SKM-1 treated with dmso at 0.1 percent for 144 hours (cell line): ENCODE measurements at regions not wholly inside any gene's neighbourhood (a gene's known extent, or its start where the extent isn't known, plus 50 kb on each side); places are given as distances from the start of the nearest gene placed in this dataset.

Experiments used
- DNase-seq: peaks from one replicate; lab custom pipeline; 2025; ENCODE audit not compliant: unreplicated experiment; lab: John Stamatoyannopoulos, UW

DNA sequence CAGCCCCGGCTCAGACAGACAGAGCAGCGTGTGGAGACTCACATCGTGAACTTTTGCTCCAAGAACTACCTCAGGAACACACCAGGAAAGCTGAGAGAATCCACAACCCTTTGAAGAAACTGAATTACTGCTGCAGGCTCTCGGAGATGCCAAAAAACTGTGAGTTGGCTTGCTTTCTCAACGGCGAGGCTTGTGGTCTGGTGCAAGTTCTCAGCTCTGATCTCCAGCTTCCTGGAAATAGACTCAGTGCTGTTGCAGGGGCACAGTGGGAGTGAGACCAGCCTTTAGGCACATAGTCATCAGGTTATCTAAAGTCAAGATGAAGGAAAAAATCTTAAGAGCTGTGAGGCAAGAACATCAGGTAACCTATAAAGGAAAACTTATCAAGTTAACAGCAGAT is 273.7 kb upstream of the LRATD1 start:
- DNase-seq: no peak

DNA sequence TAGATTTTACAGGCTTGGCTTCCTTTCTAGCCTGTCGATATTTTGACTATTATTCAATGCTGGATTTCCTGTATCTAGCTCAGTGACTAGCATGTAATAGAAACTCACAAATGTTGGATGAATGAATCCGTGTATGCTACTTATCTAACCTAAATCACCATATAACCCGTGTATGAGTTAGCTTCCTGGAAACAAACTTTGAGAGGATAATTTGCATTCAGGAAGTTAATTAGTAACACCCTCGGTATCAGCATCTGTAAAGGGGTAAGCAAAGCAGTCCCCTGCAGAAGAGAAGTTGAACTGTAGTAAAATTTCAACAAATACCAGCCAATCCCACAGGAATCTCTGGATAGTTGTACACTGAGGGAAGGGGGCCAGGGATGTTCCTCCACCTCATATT is 269.4 kb upstream of the LRATD1 start:
- no peak for DNase-seq

DNA sequence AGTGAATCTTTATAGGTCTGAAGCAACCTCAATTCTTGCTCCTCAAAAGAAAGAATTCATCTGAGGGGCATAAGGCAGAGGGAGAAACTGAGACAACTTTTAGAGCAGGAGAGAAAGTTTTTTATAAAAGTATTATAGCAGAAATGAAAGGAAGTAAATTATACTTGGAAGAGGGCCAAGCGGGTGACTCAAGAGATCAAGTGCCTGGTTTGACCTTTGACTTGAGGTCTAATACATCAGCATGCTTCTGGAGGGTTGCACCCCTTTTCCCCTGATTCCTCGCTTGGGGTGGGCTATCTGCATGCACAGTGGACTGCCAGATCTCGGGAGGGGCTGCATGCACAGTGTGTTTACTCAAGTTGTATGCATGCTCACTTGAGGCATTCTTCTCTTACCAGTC is 268.5 kb upstream of the LRATD1 start:
- DNase-seq: no peak

DNA sequence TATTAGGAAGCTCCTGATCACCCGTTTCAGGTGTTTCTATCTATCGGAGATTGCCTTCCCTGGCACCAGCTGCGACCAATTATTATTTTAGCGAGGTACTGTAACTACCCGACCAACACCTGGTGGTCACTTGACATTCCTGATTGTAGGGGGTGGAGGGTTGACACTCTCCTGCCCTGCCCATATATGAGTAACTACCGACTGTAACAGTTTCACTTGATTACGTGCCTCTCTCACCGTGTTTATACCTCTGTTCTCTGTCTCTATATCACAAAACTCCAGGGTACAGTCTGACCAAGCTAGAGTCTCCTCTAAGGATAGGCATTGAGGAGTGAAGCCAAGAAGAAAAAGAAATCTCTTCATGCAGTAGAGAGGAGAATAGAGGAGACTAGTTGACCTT is 268.0 kb upstream of the LRATD1 start:
- no peak for DNase-seq

DNA sequence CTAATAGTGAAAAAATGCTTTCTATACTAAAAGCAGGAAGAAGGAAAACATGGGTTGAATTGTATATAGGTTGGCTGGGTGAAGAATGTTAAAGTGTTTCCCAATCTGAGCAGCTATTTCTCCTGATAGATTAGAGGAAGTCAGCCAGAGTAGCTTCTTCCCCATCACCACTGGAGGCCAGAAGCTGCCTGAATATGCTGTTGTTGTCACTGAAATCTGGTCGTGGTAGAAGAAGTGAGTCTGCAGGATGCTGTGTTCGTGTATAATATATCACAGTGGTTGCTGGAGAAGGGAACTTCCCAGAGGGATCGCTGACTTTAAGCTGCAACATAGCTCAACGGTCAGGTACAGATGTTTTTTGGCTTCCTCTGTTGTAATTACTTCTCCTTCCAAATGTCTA is 247.5 kb upstream of the LRATD1 start:
- DNase-seq: peak; percentile 89

DNA sequence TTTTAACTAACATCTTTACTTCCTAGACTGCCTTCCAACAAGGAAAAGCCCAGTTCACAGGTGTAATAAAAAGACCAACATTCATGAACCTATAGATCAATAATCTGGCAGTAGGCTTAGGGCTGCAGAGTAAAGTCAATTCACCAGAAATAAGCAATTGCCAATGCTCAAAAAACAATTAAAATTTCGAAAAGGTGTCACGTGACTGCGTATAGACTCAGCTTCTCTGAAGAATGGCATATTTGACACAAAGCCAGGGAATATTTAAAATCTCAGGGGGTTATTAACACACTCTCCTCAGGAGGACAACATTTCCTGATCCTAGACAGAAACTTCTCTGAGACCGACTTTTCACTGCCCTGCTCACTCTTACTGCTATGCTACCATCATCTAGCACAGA is 245.2 kb upstream of the LRATD1 start:
- no peak for DNase-seq

DNA sequence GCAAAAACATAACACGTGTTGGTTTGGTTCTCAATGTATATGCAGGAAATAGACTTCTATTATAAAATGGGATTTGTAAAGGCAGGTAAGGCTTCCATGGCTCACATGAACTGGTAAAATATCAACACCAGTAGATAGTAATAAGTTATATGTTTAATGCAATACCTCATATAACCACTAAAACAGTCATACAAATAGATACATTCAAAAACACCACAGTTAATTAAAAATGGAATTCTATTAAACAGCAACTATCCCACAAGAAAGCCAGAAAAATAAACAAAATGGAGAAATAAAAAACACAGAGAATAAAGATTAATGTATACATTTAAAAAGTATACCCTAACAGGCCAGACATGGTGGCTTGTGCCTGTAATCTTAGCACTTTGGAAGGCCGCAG is 243.8 kb upstream of the LRATD1 start:
- DNase-seq: no peak

DNA sequence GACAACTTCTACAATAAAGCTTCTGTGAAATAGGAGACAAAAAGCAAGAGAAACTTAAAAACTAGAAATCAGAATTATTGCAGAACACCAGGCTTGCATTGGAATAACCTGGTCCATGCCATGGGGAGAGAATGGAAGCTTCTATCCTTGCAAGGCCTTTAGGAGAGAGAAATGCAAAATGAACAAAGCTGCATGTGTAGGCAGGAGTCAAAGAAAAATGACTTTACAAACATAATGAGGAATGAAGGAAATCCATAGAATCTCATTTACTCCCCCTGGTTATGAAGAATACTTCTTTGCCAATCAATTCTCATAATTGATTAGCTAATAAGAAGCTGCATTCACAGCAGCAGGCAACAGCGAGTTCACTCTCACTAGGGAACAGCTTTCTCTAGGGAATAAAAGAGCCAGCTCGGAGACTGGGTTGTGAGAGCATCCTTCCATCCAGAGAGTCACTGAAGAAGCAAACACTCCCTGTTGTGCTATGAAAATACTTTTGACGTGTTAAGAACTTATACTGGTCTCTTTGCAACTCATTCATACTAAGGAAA is 235.9 kb upstream of the LRATD1 start:
- no peak for DNase-seq

DNA sequence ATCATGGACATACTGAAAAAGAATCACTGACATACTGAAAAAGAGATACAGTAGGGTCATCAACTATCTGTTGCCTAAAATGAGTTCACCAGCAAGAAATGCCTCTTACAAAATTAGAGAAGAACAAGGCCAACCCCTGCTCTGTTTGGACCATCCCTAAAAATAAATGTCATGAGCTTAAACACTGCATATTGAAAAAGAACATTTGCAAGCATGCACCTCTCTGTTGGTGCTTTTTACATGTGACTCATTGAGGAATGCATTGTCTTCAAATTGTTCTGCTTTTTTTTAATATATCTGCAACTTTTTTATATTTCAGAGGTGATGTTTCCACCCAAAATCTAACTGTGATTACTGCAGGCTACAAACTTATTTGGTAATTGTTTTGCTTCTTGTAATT is 233.9 kb upstream of the LRATD1 start:
- no peak for DNase-seq

DNA sequence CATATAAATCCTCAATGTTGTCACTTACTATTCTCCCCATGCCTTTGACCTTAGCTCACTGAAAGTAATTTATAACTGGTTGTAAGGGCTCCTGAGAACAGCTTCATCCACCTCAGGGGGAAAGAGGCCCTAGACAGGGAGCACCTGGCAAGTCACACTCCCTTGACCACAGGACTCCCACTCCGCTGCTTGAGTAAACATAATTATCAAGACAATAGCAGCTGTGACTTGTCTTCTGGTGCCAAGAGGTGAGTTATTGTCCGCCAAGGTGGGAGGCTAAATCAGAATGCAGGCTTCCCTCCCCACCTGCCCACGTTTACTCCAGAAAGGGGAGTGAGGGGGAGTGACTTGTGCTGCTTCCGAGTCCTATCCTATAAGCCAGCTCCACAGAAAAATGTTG is 230.6 kb upstream of the LRATD1 start:
- no peak for DNase-seq

DNA sequence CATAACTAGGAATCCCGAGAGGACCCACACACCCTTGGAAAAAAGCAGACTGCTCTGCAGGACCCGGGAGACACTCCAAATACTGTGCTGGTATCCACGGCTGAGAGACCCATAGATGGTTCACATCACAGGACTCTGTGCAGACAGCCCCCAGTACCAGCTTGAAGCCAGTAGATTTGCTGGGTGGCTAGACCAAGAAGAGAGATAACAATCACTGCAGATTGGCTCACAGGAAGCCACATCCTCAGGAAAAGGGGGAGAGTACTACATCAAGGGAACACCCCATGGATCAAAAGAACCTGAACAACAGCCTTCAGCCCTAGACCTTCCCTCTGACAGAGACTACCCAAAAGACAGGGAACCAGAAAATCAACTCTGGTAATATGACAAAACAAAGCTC is 223.8 kb upstream of the LRATD1 start:
- no peak for DNase-seq

DNA sequence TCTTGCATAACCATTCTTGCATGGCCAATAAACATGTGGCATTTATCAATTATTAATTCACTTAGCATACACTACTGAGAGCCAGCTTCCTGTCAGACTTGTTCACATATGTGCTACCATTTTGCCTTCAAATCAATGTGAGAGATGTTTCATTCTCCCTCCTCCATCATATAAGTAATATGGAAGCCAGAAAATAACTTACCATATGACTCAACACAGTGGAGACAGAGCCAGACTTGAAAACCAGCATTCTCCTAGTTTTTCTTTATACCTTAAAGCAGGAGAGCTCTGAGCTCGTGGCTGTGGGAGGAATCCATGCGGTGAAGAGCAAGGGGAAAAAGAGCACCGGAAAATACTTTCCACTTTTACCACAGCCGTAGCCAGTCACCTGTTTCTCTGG is 215.0 kb upstream of the LRATD1 start:
- no peak for DNase-seq

DNA sequence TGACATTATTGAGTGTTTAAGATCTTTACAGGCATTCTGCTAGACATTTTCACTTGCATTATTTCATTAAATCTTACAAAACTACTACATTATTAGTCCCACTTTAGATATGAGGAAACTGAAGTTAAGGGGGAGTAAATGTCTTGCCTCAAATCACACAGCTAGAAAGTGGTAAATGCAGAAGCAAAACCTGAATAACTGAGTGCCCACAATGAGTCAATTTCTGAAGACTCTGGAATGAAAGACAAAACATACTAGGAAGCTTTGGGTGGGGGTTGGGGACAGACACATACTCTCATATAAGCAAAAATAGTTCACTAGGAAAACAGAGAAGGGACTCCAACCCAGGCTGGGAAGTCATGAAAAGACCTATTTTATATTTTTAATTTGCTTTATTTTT is 214.4 kb upstream of the LRATD1 start:
- DNase-seq: no peak

DNA sequence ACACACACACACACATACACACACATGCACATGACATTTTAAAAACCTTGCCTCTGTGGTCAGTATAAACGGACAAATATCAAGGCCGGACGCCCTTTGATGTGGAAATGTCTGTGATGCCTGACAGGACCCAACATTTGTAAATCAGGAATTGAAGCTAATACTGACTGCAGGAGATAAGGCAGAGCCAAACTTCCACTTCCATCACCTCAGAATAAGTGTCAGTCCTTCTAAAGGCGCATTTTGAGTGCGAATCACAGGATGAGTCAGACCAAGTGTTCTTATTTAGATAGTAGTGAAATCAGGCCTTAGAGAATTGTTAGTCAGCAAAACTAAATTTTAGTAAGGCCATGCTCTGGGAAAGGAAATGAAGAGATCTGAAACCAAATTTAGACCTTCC is 211.7 kb upstream of the LRATD1 start:
- DNase-seq: no peak

DNA sequence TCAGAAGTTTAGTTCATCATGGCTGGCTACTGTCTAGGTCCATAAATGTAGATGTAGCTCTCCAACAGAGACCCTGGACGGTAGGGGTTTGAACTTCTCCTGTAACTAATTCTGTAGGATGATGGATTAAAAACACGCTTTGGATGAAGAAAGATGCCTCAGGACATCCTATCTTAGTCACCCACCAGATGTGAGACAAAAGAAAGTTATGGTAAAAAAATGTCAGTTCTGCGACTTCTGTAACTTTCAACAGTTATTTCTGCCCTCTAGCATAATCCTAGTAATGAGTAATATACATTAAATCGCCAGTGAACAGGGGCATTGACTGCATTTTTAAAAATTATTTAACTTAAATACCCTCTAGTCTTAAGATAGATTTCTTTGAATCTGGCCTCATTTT is 210.1 kb upstream of the LRATD1 start:
- no peak for DNase-seq

DNA sequence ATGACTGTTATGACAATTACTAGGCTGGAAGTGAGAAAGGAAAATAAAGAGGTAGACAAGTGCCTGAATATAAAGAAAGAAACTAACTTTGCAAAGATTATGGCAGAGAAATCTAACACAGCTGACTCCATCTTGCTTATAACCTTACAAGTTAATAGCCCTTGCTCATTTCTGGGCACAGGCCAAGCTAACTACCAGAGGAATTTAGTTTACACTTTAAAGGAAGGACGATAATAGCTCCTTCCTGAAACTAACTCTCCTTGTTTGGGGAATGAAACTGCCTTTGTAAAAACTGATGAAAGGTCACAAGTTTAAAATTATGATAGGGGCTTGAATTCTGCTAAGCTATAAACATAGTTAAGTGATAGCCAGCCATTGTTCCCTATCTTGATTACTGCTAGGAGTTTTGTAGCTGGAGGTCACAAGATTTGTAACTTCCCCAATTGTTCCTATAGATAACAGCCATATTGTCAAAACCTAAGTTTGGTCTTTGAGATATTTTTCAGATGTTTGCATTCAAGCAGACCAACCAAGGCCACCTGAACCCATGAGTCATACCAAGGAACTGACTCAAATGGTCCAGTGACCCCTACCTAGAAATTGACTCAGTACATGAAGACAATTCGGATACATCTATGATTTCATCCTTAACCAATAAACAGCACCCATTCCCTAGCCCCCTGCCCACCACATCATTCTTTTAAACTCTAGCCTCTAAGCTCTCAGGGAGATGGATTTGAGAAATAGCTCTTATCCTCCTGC is 209.2 kb upstream of the LRATD1 start:
- peak; percentile 28 for DNase-seq

DNA sequence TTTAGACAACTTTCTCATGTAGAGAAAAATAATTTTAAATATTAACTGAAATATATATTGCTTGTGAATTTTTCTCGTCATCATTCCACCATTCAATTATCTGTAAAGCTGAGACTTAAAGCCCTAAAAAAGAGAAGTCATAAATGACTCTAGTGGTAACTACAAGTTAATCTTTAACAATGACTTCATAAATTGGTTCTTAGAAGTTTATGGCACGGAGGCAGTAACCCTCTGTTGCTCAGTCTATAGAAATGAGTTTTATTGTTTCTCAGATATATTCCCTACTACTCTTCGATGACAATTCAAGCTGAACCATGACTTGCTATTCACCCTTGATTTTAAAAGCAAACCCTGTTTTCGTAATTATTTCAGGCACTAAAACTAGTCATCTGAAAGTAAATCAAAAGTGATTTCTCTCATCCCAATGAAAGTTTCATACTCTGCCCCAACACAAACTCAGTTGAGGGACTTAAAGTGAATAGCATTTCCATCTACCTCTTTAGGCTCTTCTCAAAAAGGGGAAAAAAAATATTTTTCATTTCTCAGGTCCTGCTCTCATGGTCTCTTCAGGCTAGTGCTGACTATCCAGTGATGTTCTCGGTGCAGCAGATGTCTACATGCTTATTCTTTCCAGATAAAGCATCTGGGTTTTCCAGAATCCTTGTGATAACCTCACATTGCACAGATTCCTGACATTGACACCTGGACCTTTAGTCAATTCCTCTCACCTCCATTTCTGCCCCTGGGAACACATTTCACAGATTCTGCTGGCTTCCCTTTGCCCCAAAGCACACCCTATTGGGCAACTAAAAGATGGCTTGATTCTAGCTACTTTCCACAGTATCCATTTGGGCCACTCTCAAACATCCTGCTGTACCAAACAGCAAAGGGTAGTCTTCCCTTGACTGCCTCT is 207.8 kb upstream of the LRATD1 start:
- DNase-seq: no peak

DNA sequence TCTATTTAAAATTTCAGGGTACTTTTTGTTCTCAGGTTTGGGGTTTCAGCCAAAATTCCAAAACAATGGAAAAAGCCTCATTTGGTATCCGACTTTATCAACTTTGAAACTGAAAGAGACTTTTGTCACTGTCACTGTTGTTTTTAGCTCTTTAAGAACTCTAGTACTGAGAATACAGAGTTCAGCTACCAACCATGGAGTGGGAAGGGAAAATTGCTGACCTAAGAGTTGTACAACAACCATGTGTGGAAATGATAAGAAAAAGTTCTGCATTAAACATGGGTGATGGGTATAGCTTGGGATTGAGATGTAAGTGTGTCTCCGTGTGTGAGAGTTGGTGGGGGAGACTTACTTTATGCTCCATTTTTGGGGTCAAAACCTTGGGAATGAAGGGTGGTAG is 206.6 kb upstream of the LRATD1 start:
- no peak for DNase-seq

DNA sequence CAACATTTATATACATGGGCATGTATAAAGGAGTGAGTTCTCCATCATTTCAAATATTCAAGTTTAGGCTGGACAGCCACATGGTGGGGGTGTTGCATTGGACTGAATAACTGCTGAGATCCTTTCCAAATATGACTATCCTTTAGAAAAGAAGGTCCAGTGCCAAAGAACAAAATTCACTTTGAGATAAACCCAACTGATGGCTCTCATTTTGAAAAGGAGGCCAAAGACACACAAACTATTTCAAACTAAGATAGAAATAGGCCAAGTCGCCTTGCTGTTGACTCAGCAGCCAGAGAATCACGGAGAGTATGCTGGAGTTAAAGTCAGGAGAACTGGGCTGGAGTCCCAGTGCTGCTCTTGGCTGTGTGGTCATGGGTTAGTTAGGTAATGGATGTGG is 204.5 kb upstream of the LRATD1 start:
- peak; percentile 46 for DNase-seq

DNA sequence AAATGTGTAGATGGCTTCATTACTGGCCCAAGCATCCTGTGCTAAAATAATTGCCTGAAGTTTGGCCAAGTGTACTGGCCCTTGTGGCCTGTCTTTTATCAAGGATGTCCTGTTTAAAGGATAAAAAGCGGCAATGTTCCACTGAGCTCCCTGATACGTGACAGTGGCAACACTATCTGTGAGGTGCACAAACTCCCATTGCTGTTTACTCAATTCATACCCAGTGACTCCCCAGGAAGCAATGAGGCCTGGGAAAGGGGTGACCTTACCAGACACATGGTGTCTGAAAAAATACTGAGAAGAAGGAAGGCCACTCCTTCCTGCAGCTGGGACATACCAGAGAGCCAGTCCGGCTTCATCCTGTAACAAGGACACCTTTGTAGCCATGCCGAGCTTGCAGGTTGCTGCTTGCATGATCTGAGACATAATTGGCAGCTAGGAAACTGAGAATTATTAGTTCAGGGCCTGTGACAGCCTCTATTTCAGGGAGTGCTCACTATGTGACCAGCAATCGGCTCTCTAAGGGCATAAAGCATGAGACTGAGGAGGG is 198.5 kb upstream of the LRATD1 start:
- DNase-seq: no peak

DNA sequence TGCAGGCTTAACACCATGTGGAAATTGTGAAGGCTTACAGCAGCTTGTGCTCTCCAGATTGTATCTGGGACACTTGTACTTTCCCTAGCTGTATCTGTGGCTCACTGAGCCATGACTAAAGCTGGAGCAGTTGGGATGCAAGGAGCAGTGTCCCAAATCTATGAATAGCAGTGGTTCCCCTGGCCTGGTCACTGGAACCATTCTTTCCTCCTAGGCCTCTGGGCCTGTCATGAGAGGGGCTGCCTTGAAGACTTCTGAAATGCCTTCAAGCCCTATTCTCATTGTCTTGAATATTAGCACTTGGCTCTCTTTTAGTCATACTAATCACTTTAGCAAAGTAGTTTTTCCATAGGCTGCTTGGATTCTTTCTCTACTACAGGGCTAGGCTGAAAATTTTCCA is 186.8 kb upstream of the LRATD1 start:
- no peak for DNase-seq

DNA sequence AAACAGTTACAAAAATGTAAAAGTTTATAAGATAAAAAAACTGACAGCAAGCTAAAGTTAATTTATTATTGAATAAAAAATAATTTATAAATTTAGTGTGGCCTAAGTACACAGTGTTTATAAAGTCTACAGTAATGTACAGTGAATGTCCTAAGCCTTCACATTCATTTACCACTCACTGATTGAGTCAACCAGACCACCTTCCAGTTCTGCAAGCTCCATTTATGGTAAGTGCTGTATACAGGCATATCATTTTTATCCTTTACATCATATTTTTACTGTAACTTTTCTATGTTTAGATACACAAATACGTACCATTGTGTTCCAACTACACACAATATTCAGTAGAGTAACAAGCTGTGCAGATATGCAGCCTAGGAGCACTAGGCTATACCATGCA is 184.2 kb upstream of the LRATD1 start:
- no peak for DNase-seq
